GM12865 (cell line): ENCODE measurements at regions not wholly inside any gene's neighbourhood (a gene's known extent, or its start where the extent isn't known, plus 50 kb on each side); places are given as distances from the start of the nearest gene placed in this dataset.

Source experiments
- DNase-seq: peaks from one replicate; pipeline ENCODE4 v3.0.0; 2010; ENCODE audit warnings: low read depth
- H3K4me3 ChIP-seq: 2 replicates; pipeline ENCODE4 v1.5.1; 2011; ENCODE audit warnings: mild to moderate bottlenecking, low read depth, low read length, control low read depth
- CTCF ChIP-seq: IDR thresholded peaks from 2 replicates; pipeline ENCODE4 v1.5.1; 2011; ENCODE audit warnings: low read length, control low read depth, low read depth, inconsistent platforms; ENCODE audit not compliant: insufficient read depth; ENCODE audit errors: missing control alignments

- no peak for DNase-seq
- no peak for TF ChIP-seq CTCF
- H3K4me3 ChIP-seq = no peak overlapping the region
Observed at GRCh38 chr17:36877771-36878170, 59.5 kb upstream of the LHX1 start.

GRCh38 chr17:36878216-36878615, 59.1 kb upstream of the LHX1 start:
- no peak for TF ChIP-seq CTCF
- no peak overlapping the region for H3K4me3 ChIP-seq
- no peak for DNase-seq

GRCh38 chr17:36879027-36879426, 58.2 kb upstream of the LHX1 start:
- no peak for TF ChIP-seq CTCF
- H3K4me3 ChIP-seq = no peak overlapping the region
- no peak for DNase-seq

- TF ChIP-seq CTCF = no peak
- no peak overlapping the region for H3K4me3 ChIP-seq
- DNase-seq = no peak
Observed at GRCh38 chr17:36879624-36880131, 57.6 kb upstream of the LHX1 start.

- no peak for DNase-seq
- TF ChIP-seq CTCF = no peak
- H3K4me3 ChIP-seq = no peak overlapping the region
Observed at GRCh38 chr17:36880268-36880905, 56.9 kb upstream of the LHX1 start.

GRCh38 chr17:36881323-36881722, 56.0 kb upstream of the LHX1 start:
- no peak for DNase-seq
- no peak overlapping the region for H3K4me3 ChIP-seq
- TF ChIP-seq CTCF = no peak

- no peak overlapping the region for H3K4me3 ChIP-seq
- no peak for TF ChIP-seq CTCF
- no peak for DNase-seq
Observed at GRCh38 chr17:36884495-36885152, 52.7 kb upstream of the LHX1 start.
